GM19395 (cell line): ENCODE measurements at regions not wholly inside any gene's neighbourhood (a gene's known extent, or its start where the extent isn't known, plus 50 kb on each side); places are given as distances from the start of the nearest gene placed in this dataset.
"Not testable (repeated sequence)": the region's sequence is repeated elsewhere in the genome, so short reads cannot be mapped to it uniquely, and the experiment has no call there.

Experiments
- ATAC-seq: cut with Tn5 transposase; IDR thresholded peaks from one replicate; pipeline ENCODE4 v1.9.1; 2021; ENCODE audit warnings: mild to moderate bottlenecking, moderate library complexity; ENCODE audit not compliant: unreplicated experiment

DNA sequence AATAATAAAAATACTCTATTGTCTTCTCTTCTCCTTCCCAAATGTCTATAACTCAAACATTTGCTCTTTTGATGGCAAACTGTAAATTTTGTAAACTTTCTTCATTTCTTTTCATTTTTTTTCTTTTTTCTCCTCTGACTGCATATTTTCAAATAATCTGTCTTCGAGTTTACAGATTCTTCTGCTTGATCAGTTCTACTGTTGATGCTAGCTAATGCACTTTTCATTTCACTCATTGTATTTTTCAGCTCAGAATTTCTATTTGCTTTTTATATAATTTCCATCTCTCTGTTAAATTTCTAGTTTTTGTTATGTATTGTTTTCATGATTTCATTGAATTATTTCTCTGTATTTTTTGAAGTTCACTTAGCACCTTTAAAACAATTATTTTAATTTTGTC lies 646.8 kb upstream of the INTU start:
- no peak for ATAC-seq

DNA sequence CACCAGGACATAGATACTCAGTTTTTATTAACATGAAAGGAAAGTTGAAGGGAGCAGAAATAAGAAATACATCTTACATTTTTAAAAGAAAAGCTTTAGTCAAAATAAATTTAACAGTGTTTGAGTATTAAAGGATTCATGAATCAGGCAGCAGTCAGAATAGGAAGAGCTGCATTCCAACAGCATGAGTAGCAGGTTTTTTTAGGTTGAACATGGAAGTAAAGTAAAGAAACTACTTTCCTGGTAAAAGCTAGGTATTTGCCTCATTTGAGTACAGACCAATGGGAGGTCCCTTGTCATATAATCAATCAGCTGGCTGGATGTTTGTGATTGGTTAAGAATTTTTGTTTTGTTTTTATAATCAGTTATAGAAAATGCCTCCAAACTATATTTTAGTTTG lies 645.9 kb upstream of the INTU start:
- ATAC-seq, result no peak

DNA sequence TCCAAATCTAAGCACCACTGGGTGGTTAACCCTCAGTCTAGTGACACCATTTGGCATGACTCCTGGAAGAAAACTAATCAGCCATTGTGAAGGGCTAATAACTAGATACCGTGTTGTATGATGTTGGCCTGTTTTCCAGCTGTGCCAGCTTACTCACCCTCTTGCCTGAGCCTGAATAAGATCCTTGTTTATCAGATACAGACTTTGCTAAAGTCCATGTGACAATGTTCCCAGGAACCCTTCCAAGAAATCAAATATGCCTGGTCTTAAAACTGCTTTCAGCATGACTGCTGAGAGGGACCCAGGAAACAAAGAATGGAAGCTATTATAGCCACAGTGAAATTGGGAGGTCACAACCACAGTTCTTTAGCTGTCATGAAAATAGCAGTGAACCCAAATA lies 640.8 kb upstream of the INTU start:
- ATAC-seq, result no peak

DNA sequence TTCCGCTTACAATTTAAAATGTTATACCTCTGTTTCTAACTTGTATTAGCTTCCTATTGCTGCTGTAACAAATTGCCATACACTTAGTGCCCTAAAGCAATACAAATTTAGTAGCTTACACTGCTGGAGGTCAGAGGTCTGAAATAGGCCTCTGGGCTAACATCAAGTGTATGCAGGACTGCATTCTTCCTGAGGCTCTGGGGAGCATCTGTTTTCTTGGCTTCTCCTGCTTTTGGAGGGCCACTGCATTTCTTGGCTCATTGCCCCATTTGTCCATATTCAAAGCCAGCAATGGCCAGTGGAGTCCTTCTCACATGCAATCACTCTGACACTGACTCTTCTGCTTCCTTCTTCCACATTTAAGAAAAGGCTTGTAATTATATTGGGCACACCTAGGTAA lies 639.8 kb upstream of the INTU start:
- no peak for ATAC-seq

DNA sequence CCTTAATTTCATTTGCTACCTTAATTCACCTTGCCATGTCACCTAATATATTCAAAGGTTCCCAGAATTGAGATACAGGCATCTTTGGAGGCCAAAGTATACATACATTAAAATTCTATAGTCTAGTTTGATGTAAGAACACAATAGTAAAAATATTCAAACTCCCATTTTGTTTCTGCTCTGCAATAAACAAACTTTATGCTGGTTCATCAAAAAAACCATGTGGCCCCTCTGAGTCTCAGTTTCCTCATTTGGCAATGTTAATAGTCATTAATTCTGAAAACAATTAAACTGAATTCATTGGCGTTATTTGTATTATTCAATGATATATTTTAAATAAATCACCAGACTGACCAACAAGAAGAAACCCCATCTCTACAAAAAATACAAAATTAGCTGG lies 639.4 kb upstream of the INTU start:
- no peak for ATAC-seq

DNA sequence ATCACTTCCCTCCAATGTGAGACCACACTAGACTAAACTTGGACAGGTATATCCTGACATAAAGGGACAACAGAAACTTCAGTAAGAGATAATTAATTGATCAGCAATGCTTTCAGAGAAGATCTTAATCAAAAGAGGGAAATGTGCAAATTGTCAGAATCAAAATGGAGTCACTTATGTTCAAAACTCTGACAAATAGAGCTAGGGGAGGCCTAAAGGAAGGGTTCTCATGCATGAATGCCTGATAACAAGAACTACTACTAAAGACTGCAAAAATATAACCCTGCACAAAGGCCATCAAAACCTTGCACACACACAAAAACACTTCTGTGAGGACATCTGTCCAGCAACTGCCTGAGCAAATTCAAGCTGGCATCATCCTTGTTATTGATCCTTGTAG lies 637.5 kb upstream of the INTU start:
- no peak for ATAC-seq

DNA sequence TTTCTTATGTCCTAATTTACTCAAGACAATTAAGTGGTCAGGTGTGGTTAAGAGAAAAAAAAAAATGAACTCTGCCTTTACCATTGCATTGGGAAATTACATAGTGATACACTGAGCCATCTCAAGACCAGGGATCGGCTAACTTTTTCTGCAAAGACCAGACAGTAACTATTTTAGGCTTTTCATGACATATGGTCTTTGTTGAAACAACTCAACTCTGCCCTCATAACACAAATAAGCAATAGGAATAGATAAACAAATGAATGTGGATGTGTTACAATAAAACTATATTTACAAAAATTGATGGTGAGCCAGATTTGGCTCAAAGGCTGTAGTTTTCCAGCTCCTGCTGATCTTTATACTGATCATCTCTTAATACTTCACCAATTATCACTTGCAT lies 632.6 kb upstream of the INTU start:
- no peak for ATAC-seq

DNA sequence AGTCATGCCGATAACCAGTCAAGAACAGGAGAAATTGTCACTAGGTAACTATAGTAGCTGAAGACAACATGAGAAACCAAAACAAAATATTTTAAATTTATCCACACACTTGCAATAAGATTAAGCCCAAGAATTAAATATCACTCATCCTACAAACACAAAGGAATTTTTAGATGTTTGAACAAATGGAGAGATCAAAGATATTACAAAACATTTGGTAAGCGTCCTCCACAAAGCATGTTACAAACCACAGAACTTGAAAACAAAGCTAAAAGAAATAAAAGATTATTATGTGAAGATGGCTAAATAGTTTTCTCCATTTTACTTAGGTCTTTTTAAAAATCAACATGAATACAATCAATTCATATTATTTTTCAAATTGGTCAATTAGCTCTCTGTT lies 631.9 kb upstream of the INTU start:
- ATAC-seq, result no peak

DNA sequence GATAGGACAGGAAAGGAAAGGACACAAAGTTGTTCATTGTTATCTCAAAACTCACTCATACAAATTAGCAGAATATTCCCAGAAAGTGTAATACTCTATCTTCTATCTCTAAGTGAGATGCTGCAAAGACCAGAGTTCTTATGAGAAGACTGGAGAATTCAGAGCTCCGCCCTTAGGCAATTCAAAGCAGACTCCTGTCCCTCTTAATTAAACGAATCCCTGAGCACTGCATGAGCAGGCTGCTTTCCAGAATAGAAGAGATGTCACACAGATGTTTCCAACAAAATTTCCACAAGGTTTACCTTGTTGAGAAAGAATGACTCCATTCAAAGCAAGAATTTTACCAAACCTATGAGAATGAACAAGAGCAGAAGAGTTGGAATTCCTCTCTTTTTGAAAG lies 630.8 kb upstream of the INTU start:
- no peak for ATAC-seq

DNA sequence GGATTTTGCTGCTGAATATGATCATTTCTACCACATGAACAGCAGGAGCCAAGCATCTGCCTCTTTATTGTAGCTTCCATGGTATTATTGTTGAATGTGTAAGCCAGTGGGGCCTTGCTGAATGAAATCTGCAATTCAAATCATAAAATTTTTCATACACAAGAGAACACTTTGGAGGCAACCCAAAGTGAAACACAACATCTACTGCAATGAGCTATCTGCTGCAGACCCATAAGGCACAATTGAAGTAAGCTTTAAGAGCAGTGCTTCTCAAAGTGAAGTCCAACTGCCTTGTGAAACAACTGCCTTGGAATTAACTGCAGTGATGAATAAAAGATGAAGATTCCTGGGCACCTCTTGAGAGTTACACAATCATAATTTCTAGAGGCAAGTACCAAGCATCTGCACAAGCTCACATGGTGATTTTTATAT lies 626.3 kb upstream of the INTU start:
- ATAC-seq, result no peak

DNA sequence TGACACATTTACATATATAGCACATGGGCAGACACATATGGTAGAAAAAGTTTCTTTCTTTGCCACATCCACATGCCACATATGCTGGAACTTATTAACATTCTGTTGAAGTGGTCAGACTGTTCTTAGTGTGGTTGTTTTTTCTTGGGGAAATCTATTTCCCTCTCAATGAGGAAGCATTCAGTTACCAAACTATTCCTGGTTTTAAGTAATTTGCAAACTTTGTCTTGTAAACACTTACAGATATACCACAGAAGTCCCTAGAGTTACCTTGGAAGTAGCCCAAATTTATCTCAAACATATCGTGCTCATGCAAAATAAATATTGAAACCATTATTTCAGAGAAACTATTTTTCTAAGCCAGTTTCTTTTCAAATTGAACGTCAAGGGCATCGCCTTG lies 625.5 kb upstream of the INTU start:
- ATAC-seq, result no peak

DNA sequence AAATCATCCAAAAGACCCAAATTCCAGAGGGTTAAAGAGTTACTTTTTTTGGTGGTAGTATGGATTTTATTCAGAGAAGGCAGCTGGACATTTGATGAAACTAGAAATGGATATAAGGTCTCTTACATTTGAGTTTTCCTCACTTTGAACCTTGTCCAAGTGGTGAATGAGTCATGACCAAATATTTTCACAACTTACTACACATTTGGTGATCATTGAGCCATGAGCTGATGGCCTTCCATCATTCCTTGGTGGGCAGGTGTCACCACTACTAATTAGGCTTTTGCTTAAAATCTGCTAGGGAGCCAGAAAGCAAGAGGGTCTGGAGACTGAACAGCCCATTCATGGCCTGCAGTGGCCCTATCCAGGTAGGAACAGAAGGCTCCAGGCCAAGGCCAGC lies 620.2 kb upstream of the INTU start:
- ATAC-seq, result no peak

DNA sequence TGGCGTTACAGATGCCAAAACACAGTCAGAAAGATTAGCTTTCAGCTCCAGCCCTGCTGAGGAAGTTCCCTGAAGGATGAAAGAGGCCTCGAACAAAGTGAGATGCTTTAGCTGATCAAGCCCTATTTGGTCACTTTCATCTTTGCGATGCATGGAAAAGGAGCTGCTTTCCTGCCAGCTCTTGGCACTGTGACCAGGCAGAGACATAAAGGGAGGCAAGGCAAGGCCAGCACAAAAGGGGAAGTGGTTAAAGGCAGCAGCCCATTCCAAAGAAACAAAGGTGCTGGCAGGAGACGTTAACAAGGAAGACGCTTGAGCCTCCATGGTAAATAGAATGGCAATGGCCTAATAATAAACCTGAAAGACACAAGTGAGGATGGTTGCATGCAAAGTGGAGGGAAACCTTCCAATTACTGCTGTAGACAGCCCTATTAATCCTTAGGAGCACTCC lies 617.1 kb upstream of the INTU start:
- no peak for ATAC-seq

DNA sequence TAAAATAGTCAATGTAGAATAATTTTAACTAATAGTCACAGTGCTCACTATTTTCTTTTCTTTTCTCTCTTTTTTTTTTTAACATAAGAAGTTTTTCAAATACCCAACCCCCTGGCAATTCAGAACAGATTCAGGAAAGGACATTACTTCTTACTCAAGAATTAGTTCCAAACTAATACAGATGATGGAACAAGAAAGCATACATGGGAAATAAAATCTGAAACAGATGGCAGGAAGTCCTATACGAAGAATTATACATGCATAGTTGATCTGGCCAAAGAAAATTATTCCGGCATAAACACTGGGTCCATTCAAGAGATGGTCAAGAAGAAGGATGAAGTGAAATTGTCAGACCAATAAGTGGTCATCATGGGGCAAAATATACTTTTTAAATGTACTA lies 614.4 kb upstream of the INTU start:
- no peak for ATAC-seq

DNA sequence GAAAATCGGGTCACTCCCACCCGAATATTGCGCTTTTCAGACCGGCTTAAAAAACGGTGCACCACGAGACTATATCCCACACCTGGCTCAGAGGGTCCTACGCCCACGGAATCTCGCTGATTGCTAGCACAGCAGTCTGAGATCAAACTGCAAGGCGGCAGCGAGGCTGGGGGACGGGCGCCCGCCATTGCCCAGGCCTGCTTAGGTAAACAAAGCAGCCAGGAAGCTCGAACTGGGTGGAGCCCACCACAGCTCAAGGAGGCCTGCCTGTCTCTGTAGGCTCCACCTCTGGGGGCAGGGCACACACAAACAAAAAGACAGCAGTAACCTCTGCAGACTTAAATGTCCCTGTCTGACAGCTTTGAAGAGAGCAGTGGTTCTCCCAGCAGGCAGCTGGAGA lies 611.9 kb upstream of the INTU start:
- ATAC-seq, result not testable (repeated sequence)

DNA sequence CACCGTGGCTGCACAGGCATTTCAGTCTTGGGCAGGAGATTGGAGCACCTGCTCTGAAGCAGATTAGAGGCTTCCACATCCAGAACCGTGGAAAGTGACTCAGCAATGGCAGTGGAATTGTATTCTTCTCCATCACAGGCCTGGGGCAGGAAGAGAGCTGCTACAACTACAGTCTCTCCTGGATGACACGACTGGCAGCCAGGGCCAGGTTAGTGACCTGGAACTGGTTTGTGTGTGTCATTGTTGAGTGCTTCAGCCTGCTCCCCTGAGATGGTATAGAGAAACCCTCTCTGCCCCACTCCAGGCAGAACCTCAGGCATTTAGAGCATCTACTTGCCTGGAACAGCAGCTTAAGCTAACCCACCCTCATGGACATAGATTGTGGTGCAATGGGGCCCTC lies 596.5 kb upstream of the INTU start:
- ATAC-seq, result no peak

DNA sequence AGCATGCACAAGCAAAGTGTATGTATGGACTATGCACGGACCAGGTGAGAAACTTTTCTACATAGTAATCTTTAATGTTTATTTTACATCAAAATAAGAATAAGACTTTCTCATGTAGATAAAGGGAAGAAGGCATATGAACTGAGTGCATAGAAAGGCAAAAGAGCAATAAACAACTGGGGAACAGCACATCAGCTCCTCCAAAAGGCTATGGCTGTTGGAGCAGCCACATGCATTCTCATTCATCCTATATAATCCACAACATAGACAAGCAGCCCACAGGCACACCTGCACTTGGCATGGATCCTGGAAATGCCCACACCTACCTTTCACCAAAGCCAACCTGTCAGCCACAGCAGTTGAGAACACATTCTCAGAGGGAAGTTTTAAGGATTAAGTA lies 586.9 kb upstream of the INTU start:
- no peak for ATAC-seq

DNA sequence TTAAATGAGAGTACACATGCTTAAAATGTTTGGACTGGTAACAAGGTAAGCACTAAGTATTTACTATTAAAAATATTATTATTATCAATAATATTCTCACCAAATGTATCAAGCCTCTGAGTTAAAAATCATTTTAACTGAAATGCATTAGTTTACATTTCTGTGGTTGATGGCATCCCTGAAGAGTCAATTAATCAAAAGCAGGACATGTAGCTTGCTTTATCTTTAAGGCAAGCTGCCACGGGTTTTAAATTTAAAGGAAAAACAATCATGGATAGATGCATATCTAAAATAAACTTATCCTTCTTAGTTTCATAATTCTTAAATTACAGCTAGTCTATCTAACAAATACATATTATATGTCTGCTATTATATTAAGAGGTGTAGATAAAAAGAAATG lies 584.8 kb upstream of the INTU start:
- no peak for ATAC-seq

DNA sequence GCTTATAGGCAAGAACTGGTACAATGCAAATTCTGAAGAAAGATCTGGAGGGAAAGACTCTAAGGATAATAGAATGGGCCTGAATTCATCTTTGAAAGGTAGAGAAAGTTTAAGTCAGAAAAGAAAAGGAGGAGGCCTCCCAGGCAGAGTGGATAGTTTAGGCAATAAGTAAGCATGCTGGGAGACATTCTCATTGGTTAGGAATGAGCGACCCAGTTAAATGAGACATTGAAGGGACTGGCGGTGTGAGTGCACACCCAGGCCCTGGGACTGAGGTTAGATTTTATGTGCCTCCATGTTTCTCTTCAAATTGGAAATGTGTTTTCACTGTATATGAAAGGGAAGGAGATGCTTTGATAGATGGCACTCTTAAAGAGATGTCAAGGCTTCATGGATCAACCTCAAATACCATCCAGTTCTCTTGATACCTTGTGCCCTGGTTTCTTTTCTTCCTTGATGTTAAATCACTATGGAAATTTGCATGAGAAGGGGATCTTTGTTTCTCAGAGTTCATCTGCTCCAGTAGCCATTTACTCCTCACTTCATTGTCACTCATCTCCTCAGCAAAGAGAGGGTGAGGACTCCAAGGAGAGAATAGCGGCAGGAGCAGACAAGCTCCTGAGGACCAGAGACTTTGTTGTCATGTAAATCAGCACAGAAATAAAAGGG lies 584.2 kb upstream of the INTU start:
- no peak for ATAC-seq

DNA sequence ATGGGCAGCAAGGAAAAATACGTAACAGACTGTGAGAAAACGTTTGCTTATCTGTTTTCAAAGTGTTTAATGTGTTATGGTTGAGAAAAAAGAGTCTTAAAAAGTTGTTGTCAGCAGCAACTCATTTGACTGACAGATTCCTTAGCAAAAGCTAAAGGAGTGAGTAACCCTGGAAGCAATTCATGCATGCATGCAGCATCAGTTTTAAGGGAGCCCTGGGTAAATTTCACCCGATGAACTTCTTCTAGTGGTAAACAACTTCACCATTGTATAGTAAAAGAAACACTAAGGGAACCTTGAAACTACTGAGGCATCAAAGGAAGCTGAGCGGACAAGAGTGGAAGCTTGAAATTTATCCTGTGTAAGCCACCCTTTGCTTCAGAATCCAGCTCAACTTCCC lies 583.2 kb upstream of the INTU start:
- ATAC-seq, result no peak

DNA sequence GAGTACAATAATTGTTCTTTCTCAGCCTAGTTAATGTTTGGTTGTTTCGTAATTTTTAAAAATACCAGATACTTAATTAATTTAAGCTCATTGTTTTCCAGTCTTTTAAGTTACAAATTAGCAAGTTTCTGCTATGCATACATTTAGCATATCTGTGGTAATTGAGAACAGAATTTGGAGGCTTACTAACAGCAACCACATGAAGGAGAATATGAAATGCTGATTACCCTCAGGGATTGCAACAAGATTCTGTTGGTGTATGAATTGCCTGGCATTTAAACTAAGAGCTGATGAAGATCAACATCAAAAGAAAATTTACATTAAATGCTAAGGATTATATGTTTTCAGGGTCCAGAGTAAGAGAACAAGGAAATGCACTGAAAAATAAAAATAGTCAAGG lies 580.0 kb upstream of the INTU start:
- no peak for ATAC-seq

DNA sequence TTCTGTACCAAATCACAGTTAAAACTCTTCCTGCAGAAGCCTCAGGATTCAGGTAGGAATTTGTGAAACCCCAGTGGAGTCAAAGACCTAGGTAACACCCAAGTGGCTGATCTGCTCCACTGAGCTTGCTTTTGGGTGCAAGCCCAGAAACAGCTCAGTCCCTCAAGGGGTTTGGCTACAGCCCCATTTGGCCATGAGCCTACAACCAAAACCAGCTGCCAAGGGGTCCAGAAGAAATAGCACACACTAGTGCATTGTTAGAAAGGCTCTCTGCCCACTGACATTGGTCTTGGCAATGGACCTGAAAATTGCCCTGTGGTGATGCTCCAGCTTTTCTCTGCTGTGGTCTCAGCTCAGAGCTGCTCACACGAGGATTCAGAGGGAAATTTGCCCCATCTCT lies 577.4 kb upstream of the INTU start:
- ATAC-seq, result no peak

DNA sequence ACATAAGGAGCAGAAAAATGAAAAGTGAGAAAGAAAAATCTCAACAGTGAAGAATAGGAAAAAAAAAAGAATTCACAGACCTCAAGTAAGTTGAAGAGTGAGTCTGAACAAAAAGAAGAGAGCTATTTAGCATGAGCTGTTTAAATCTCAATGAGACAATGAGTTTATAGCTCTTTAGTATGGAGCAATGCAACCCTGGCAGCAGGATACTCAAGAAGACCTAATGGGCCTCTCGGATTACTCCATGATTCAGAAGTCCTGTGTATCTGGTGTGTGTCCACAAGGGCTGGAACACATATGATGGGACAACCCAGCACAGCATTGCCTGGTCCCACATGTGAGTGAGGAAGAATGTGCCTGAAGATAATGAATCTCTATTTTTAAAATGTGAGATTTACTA lies 563.1 kb upstream of the INTU start:
- no peak for ATAC-seq

DNA sequence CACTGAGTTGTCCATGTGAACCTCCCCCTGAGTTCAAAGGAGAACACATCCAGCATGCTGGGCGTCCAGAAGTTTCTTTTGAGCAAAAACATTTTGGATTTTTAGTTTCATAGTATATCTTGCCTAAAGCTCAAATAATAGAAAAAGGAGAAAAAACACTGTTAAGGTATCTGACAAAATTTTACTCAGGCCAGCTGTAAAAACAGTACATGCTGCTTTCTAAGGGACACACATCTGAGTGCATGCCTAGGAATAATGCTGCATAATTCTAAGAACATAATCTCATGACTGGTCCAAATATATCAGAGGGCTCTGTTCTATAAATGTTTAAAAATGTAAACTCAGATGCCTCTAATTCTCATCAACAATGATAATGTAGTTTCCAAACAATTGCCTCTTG lies 561.3 kb upstream of the INTU start:
- ATAC-seq, result no peak
